Mammary epithelial cell (primary cell): ENCODE measurements at regions not wholly inside any gene's neighbourhood (a gene's known extent, or its start where the extent isn't known, plus 50 kb on each side); places are given as distances from the start of the nearest gene placed in this dataset.

Source experiments
- CTCF ChIP-seq, 2 donors: IDR thresholded peaks in 1 of 2; conservative IDR thresholded peaks in 1 of 2; 2 replicates each; pipeline ENCODE4 v1.5.1; 2011 to 2012; ENCODE audit warnings: inconsistent platforms in 2 of 2, low read length in 2 of 2, mild to moderate bottlenecking in 2 of 2, control low read depth in 1 of 2, low read depth in 1 of 2; ENCODE audit not compliant: insufficient read depth in 1 of 2; ENCODE audit errors: extremely low read depth in 1 of 2
- EZH2 ChIP-seq: IDR thresholded peaks from 2 replicates; pipeline ENCODE4 v1.6.1; 2012; ENCODE audit warnings: low read length, inconsistent platforms, borderline replicate concordance

- no peak for TF ChIP-seq CTCF (conservative IDR thresholded peaks at IDR 0.05 in 1 of 2, IDR thresholded peaks at IDR 0.05 in 1 of 2; ENCODE audit: extremely low read depth in 1 of 2, insufficient read depth in 1 of 2, low read depth in 1 of 2, low read length in 2 of 2)
- no peak for TF ChIP-seq EZH2
Observed at GRCh38 chr1:98025858-98026257, 105.0 kb upstream of the DPYD start.
